ENCODE measurements at regions not wholly inside any gene's neighbourhood (a gene's known extent, or its start where the extent isn't known, plus 50 kb on each side); places are given as distances from the start of the nearest gene placed in this dataset.

DNA sequence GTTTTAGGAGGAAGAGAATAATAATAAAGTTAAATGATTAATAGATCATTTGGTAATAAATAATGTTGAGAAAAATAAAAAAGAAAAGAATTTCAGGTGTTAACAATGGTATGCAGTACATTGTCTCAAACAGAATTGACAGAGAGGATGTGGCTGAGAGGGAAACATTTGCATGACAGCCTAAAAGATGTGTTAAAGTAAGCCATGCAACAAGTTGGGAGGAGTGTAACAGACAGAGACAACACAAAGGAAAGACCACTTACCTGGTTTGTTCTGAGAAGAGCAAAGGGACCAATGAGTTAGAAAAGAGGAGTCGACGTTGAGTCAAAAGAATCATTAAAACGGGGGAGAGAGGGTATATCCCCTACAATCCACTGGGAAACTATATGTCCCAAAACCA lies 814.0 kb downstream of the KCNT2 start:
- TF ChIP-seq CTCF (conservative IDR thresholded peaks at IDR 0.05) (no peak), EZH2 (IDR thresholded peaks at IDR 0.05; ENCODE audit: low read depth) (no peak)

Measured in PC-9 (cell line).